ENCODE measurements at regions not wholly inside any gene's neighbourhood (a gene's known extent, or its start where the extent isn't known, plus 50 kb on each side); places are given as distances from the start of the nearest gene placed in this dataset.
"Not testable (repeated sequence)": the region's sequence is repeated elsewhere in the genome, so short reads cannot be mapped to it uniquely, and the experiment has no call there.

GRCh38 chr9:26513730-26514129, 378.9 kb downstream of the CAAP1 start:
- in situ Hi-C loops (cut with MboI; ENCODE audit: low pct_unique_long_range_greater_than_20kb, low sequenced_read_pairs, unreplicated experiment) = no loop called here

GRCh38 chr9:26510137-26510536, 382.5 kb downstream of the CAAP1 start:
- no peak for DNase-seq (ENCODE audit: low spot score)
- in situ Hi-C loops (cut with MboI; ENCODE audit: low pct_unique_long_range_greater_than_20kb, low sequenced_read_pairs, unreplicated experiment) = no loop called here
- no peak for TF ChIP-seq CTCF (IDR thresholded peaks at IDR 0.05; ENCODE audit: extremely low read depth, insufficient read depth, missing control alignments)

More at GRCh38 chr9:26513730-26514129, 378.9 kb downstream of the CAAP1 start:
- DNase-seq (ENCODE audit: low spot score) = no peak
- no peak for TF ChIP-seq CTCF (IDR thresholded peaks at IDR 0.05; ENCODE audit: extremely low read depth, insufficient read depth, missing control alignments)

GRCh38 chr9:26508897-26509296, 383.7 kb downstream of the CAAP1 start:
- DNase-seq (ENCODE audit: low spot score) = no peak
- in situ Hi-C loops (cut with MboI; ENCODE audit: low pct_unique_long_range_greater_than_20kb, low sequenced_read_pairs, unreplicated experiment) = no loop called here
- TF ChIP-seq CTCF (IDR thresholded peaks at IDR 0.05; ENCODE audit: extremely low read depth, insufficient read depth, missing control alignments) = no peak

GRCh38 chr9:26504057-26504456, 388.5 kb downstream of the CAAP1 start:
- in situ Hi-C loops (cut with MboI; ENCODE audit: low pct_unique_long_range_greater_than_20kb, low sequenced_read_pairs, unreplicated experiment) = no loop called here
- no peak for DNase-seq (ENCODE audit: low spot score)
- no peak for TF ChIP-seq CTCF (IDR thresholded peaks at IDR 0.05; ENCODE audit: extremely low read depth, insufficient read depth, missing control alignments)

GRCh38 chr9:26502311-26502710, 390.3 kb downstream of the CAAP1 start:
- TF ChIP-seq CTCF (IDR thresholded peaks at IDR 0.05; ENCODE audit: extremely low read depth, insufficient read depth, missing control alignments) = no peak
- DNase-seq (ENCODE audit: low spot score) = no peak
- in situ Hi-C loops (cut with MboI; ENCODE audit: low pct_unique_long_range_greater_than_20kb, low sequenced_read_pairs, unreplicated experiment) = no loop called here

GRCh38 chr9:26500471-26500870, 392.1 kb downstream of the CAAP1 start:
- no peak for TF ChIP-seq CTCF (IDR thresholded peaks at IDR 0.05; ENCODE audit: extremely low read depth, insufficient read depth, missing control alignments)
- in situ Hi-C loops (cut with MboI; ENCODE audit: low pct_unique_long_range_greater_than_20kb, low sequenced_read_pairs, unreplicated experiment) = no loop called here
- DNase-seq (ENCODE audit: low spot score) = no peak

GRCh38 chr9:26492608-26493521, 399.7 kb downstream of the CAAP1 start:
- in situ Hi-C loops (cut with MboI; ENCODE audit: low pct_unique_long_range_greater_than_20kb, low sequenced_read_pairs, unreplicated experiment); DNase-seq (ENCODE audit: low spot score): not testable (repeated sequence)

GRCh38 chr9:26491922-26492607, 400.5 kb downstream of the CAAP1 start:
- DNase-seq (ENCODE audit: low spot score); in situ Hi-C loops (cut with MboI; ENCODE audit: low pct_unique_long_range_greater_than_20kb, low sequenced_read_pairs, unreplicated experiment): not testable (repeated sequence)

Measured in GM13977 (cell line).